ENCODE measurements at regions not wholly inside any gene's neighbourhood (a gene's known extent, or its start where the extent isn't known, plus 50 kb on each side); places are given as distances from the start of the nearest gene placed in this dataset.

DNA sequence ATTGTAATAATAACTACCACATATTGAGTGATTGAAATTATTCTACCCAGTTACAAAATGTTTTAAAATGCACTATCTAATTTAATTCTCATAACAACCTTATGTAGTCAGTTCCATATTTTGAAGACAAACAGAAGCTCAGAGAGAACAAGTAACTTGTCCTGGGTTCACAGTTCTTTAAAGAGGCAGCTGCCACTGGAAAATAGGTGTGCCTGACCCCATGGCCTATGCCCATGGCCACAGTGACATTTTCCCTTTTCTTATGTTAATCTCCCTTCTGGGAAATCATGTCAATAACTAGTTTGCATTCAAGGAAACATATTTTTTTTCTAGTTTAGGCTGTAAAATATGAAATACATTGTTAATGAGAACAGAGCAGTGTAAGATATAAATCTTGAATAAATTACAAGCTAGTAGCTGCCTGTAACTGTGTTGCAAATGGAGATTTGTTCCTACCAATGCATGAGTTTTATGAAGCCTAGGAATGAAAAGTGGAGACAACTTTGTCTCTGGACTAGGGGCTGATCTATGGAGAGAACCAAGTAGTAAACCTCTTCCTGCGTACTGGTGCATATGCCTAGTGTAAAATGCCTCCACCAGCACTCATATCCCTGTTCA lies 1018.0 kb downstream of the NTRK3 start:
- CTCF ChIA-PET, result no interaction called here
- no peak overlapping the region for H3K27ac Mint-ChIP-seq
- ATAC-seq (no peak), DNase-seq (no peak)
- TF ChIP-seq, protein P1, sequence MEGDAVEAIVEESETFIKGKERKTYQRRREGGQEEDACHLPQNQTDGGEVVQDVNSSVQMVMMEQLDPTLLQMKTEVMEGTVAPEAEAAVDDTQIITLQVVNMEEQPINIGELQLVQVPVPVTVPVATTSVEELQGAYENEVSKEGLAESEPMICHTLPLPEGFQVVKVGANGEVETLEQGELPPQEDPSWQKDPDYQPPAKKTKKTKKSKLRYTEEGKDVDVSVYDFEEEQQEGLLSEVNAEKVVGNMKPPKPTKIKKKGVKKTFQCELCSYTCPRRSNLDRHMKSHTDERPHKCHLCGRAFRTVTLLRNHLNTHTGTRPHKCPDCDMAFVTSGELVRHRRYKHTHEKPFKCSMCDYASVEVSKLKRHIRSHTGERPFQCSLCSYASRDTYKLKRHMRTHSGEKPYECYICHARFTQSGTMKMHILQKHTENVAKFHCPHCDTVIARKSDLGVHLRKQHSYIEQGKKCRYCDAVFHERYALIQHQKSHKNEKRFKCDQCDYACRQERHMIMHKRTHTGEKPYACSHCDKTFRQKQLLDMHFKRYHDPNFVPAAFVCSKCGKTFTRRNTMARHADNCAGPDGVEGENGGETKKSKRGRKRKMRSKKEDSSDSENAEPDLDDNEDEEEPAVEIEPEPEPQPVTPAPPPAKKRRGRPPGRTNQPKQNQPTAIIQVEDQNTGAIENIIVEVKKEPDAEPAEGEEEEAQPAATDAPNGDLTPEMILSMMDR (IDR thresholded peaks at IDR 0.05), result no peak
- H3K4me1 Mint-ChIP-seq (ENCODE audit: low read depth), result no peaks in the 10 kb centered on the region
- no peaks in the 10 kb centered on the region for H3K36me3 Mint-ChIP-seq (ENCODE audit: low read depth)
- peaks cover 1% of the 10 kb centered on the region for H3K9me3 Mint-ChIP-seq
- intact Hi-C loops (cut with micrococcal nuclease), result no loop called here
- peaks cover 4% of the 10 kb centered on the region for H3K27me3 Mint-ChIP-seq
- POLR2A ChIA-PET, result no interaction called here
- H3K4me3 Mint-ChIP-seq, result no peak overlapping the region

DNA sequence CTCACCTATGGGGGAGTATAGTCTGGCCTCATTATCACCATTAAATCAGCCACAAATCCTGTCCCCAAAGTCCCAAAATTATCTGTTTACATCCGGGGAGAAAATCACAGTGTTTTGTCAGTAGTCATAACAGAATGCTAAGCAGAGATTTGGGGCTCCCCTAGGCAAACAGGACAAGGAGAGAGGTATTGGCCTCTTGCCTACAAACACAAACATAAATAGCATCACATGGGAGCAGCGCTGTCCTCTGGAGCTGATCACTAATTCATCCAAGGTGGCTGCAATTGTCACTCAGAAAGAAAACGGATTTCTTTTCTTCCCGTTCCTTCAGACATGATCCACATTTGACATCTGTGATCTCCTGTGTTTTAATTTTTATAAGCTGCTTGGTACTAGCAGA lies 1028.1 kb downstream of the NTRK3 start:
- POLR2A ChIA-PET, result no interaction called here
- TF ChIP-seq, protein P1 (IDR thresholded peaks at IDR 0.05), result no peak
- H3K27me3 Mint-ChIP-seq, result no peaks in the 10 kb centered on the region
- H3K4me3 Mint-ChIP-seq, result no peak overlapping the region
- DNase-seq, result no peak
- H3K36me3 Mint-ChIP-seq (ENCODE audit: low read depth), result no peaks in the 10 kb centered on the region
- H3K27ac Mint-ChIP-seq, result no peak overlapping the region
- no peak for ATAC-seq
- H3K9me3 Mint-ChIP-seq, result peaks cover 3% of the 10 kb centered on the region
- CTCF ChIA-PET, result no interaction called here
- H3K4me1 Mint-ChIP-seq (ENCODE audit: low read depth), result no peaks in the 10 kb centered on the region
- intact Hi-C loops (cut with micrococcal nuclease), result no loop called here

GRCh38 chr15:87227846-87228245 lies 1028.7 kb downstream of the NTRK3 start:
- ChIA-PET POLR2A (no interaction called here), CTCF (no interaction called here)
- no peak for ATAC-seq
- H3K27me3 Mint-ChIP-seq, result no peaks in the 10 kb centered on the region
- no peaks in the 10 kb centered on the region for H3K4me1 Mint-ChIP-seq (ENCODE audit: low read depth)
- H3K9me3 Mint-ChIP-seq, result peaks cover 3% of the 10 kb centered on the region
- no peak overlapping the region for H3K27ac Mint-ChIP-seq
- no peaks in the 10 kb centered on the region for H3K36me3 Mint-ChIP-seq (ENCODE audit: low read depth)
- TF ChIP-seq, protein P1 (IDR thresholded peaks at IDR 0.05), result no peak
- DNase-seq, result no peak
- H3K4me3 Mint-ChIP-seq, result no peak overlapping the region
- intact Hi-C loops (cut with micrococcal nuclease), result no loop called here

- Mint-ChIP-seq H3K9me3 (no peaks in the 10 kb centered on the region), H3K4me1 (ENCODE audit: low read depth) (no peaks in the 10 kb centered on the region), H3K4me3 (no peak overlapping the region), H3K27me3 (no peaks in the 10 kb centered on the region), H3K27ac (no peak overlapping the region), H3K36me3 (ENCODE audit: low read depth) (no peaks in the 10 kb centered on the region)
- TF ChIP-seq, protein P1 (IDR thresholded peaks at IDR 0.05), result no peak
- intact Hi-C loops (cut with micrococcal nuclease), result no loop called here
- POLR2A ChIA-PET, result no interaction called here
- DNase-seq, result no peak
- no peak for ATAC-seq
- CTCF ChIA-PET, result no interaction called here
Observed at GRCh38 chr15:87225436-87225835, 1031.1 kb downstream of the NTRK3 start.

- ChIA-PET CTCF (no interaction called here), POLR2A (no interaction called here)
- Mint-ChIP-seq H3K36me3 (ENCODE audit: low read depth) (no peaks in the 10 kb centered on the region), H3K27me3 (no peaks in the 10 kb centered on the region), H3K4me3 (no peak overlapping the region), H3K27ac (no peak overlapping the region), H3K4me1 (ENCODE audit: low read depth) (no peaks in the 10 kb centered on the region), H3K9me3 (no peaks in the 10 kb centered on the region)
- ATAC-seq (no peak), DNase-seq (no peak)
- intact Hi-C loops (cut with micrococcal nuclease), result no loop called here
- TF ChIP-seq, protein P1 (IDR thresholded peaks at IDR 0.05), result no peak
Observed at GRCh38 chr15:87224404-87224803, 1032.1 kb downstream of the NTRK3 start.
